H9 (cell line): ENCODE measurements at regions not wholly inside any gene's neighbourhood (a gene's known extent, or its start where the extent isn't known, plus 50 kb on each side); places are given as distances from the start of the nearest gene placed in this dataset.

Experiments used
- DNase-seq: peaks from one replicate; pipeline ENCODE4 v3.0.0-alpha.2; 2017
- H2AFZ ChIP-seq: one replicate; pipeline ENCODE4 v1.6.1; 2013; ENCODE audit warnings: mild to moderate bottlenecking, low read length, control low read depth, moderate library complexity
- H2AK5ac ChIP-seq: 2 replicates; pipeline ENCODE4 v1.6.1; 2013; ENCODE audit warnings: low read length, control low read depth, mixed read lengths; ENCODE audit not compliant: insufficient read length
- H2BK120ac ChIP-seq: one replicate; pipeline ENCODE4 v1.6.1; 2013; ENCODE audit warnings: low read depth, mild to moderate bottlenecking, low read length, control low read depth, inconsistent platforms; ENCODE audit not compliant: poor library complexity, severe bottlenecking
- H2BK12ac ChIP-seq: 2 replicates; pipeline ENCODE4 v1.6.1; 2013; ENCODE audit warnings: low read length, control low read depth, mixed read lengths, low read depth; ENCODE audit not compliant: insufficient read length
- H2BK15ac ChIP-seq: 2 replicates; pipeline ENCODE4 v1.6.1; 2013; ENCODE audit warnings: low read depth, low read length, control low read depth
- H2BK20ac ChIP-seq: one replicate; pipeline ENCODE4 v1.6.1; 2013; ENCODE audit warnings: low read depth, mild to moderate bottlenecking, low read length, control low read depth, inconsistent platforms; ENCODE audit not compliant: poor library complexity, severe bottlenecking
- H2BK5ac ChIP-seq: 2 replicates; pipeline ENCODE4 v1.6.1; 2013; ENCODE audit warnings: low read length, control low read depth, mixed read lengths; ENCODE audit not compliant: insufficient read length
- H3K14ac ChIP-seq: 2 replicates; pipeline ENCODE4 v1.6.1; 2013; ENCODE audit warnings: low read length, control low read depth; ENCODE audit not compliant: insufficient read depth
- H3K18ac ChIP-seq: 2 replicates; pipeline ENCODE4 v1.6.1; 2013; ENCODE audit warnings: low read depth, mild to moderate bottlenecking, mixed read lengths, low read length, control low read depth; ENCODE audit not compliant: insufficient read length
- H3K23ac ChIP-seq: 2 replicates; pipeline ENCODE4 v1.6.1; 2013; ENCODE audit warnings: low read length, control low read depth, mixed read lengths, low read depth; ENCODE audit not compliant: insufficient read length
- H3K23me2 ChIP-seq: 2 replicates; pipeline ENCODE4 v1.6.1; 2013; ENCODE audit warnings: low read depth, mild to moderate bottlenecking, mixed read lengths, low read length, control low read depth; ENCODE audit not compliant: insufficient read length, poor library complexity, severe bottlenecking
- H3K27ac ChIP-seq: 2 replicates; pipeline ENCODE4 v1.5.1; 2013; ENCODE audit warnings: low read length, control low read depth, mixed read lengths, low read depth; ENCODE audit not compliant: insufficient read length
- H3K27me3 ChIP-seq: 2 replicates; pipeline ENCODE4 v1.6.1; 2013; ENCODE audit warnings: low read length, control low read depth, inconsistent platforms; ENCODE audit not compliant: insufficient read depth
- H3K4ac ChIP-seq: 2 replicates; pipeline ENCODE4 v1.6.1; 2013; ENCODE audit warnings: low read depth, mild to moderate bottlenecking, control low read depth, inconsistent platforms, low read length, moderate library complexity
- H3K4me1 ChIP-seq: 2 replicates; pipeline ENCODE4 v1.6.1; 2013; ENCODE audit warnings: low read length, control low read depth, inconsistent platforms; ENCODE audit not compliant: insufficient read depth
- H3K4me2 ChIP-seq: 2 replicates; pipeline ENCODE4 v1.6.1; 2013; ENCODE audit warnings: low read length, control low read depth, mixed read lengths; ENCODE audit not compliant: insufficient read length, insufficient read depth
- H3K56ac ChIP-seq: 2 replicates; pipeline ENCODE4 v1.6.1; 2013; ENCODE audit warnings: low read depth, mild to moderate bottlenecking, mixed read lengths, low read length, control low read depth; ENCODE audit not compliant: insufficient read length
- H3K79me1 ChIP-seq: 2 replicates; pipeline ENCODE4 v1.6.1; 2013; ENCODE audit warnings: low read depth, mild to moderate bottlenecking, moderate library complexity, low read length, control low read depth, inconsistent platforms; ENCODE audit not compliant: insufficient read depth, poor library complexity, severe bottlenecking
- H3K79me2 ChIP-seq: 2 replicates; pipeline ENCODE4 v1.6.1; 2013; ENCODE audit warnings: low read length, control low read depth, inconsistent platforms; ENCODE audit not compliant: insufficient read depth
- H3K9ac ChIP-seq: 2 replicates; pipeline ENCODE4 v1.6.1; 2013; ENCODE audit warnings: low read length, control low read depth, mixed read lengths; ENCODE audit not compliant: insufficient read length; ENCODE audit errors: extremely low read depth
- H3K9me3 ChIP-seq: one replicate; pipeline ENCODE4 v1.6.1; 2013; ENCODE audit warnings: low read depth, low read length, inconsistent platforms; ENCODE audit not compliant: control insufficient read depth
- H3T11ph ChIP-seq: one replicate; pipeline ENCODE4 v1.6.1; 2013; ENCODE audit warnings: mild to moderate bottlenecking, low read length, control low read depth, inconsistent platforms
- H4K20me1 ChIP-seq: one replicate; pipeline ENCODE4 v1.6.1; 2013; ENCODE audit not compliant: control insufficient read depth, insufficient read length, insufficient read depth
- H4K5ac ChIP-seq: 2 replicates; pipeline ENCODE4 v1.6.1; 2013; ENCODE audit warnings: low read depth, mild to moderate bottlenecking, mixed read lengths, low read length, control low read depth; ENCODE audit not compliant: insufficient read length
- H4K8ac ChIP-seq: replicated peaks from 2 replicates; pipeline ENCODE4 v1.6.1; 2013; ENCODE audit warnings: low read length, control low read depth, mixed read lengths, low read depth; ENCODE audit not compliant: insufficient read length
- H4K91ac ChIP-seq: 2 replicates; pipeline ENCODE4 v1.6.1; 2013; ENCODE audit warnings: low read depth, mild to moderate bottlenecking, moderate library complexity, mixed read lengths, low read length, control low read depth; ENCODE audit not compliant: insufficient read length
- H3K27ac Mint-ChIP-seq, 3 experiments: 2 replicates in 2 of 3; 3 replicates in 1 of 3; pipeline ENCODE4 v1.8.0; 2020 to 2021; ENCODE audit warnings: mixed read lengths in 3 of 3, mild to moderate bottlenecking in 1 of 3, moderate library complexity in 1 of 3
- H3K27me3 Mint-ChIP-seq: 2 replicates; pipeline ENCODE4 v1.8.0; 2021; ENCODE audit warnings: low read depth, mild to moderate bottlenecking, moderate library complexity, mixed read lengths
- H3K36me3 Mint-ChIP-seq, 3 experiments: 2 replicates in 2 of 3; 3 replicates in 1 of 3; pipeline ENCODE4 v1.8.0; 2020 to 2021; ENCODE audit warnings: low read depth in 3 of 3, mixed read lengths in 3 of 3; ENCODE audit not compliant: insufficient read depth in 1 of 3
- H3K4me1 Mint-ChIP-seq, 2 experiments: 2 replicates each; pipeline ENCODE4 v1.8.0; 2020; ENCODE audit warnings: mixed read lengths in 2 of 2
- H3K4me3 Mint-ChIP-seq, 2 experiments: 2 replicates in 1 of 2; 3 replicates in 1 of 2; pipeline ENCODE4 v1.8.0; 2020 to 2021; ENCODE audit warnings: mild to moderate bottlenecking in 2 of 2, mixed read lengths in 2 of 2, moderate library complexity in 1 of 2
- H3K9me3 Mint-ChIP-seq, 2 experiments: 2 replicates in 1 of 2; 3 replicates in 1 of 2; pipeline ENCODE4 v1.8.0; 2020; ENCODE audit warnings: mild to moderate bottlenecking in 2 of 2, mixed read lengths in 2 of 2, moderate library complexity in 1 of 2
- CTCF ChIP-seq: fragments of 200-600 bp; sonication (generic); conservative IDR thresholded peaks from 3 replicates; pipeline ENCODE4 v1.8.0; 2021; ENCODE audit warnings: antibody characterized with exemption, mild to moderate bottlenecking

- Histone ChIP-seq H3K4me1 (no peaks in the 10 kb centered on the region; the same call in 1 of the 2 replicates), H2AFZ (no peak overlapping the region), H3K4me2 (no peak overlapping the region), H3K4ac (no peak overlapping the region), H3K9me3 (no peaks in the 10 kb centered on the region), H3K79me1 (no peaks in the 10 kb centered on the region), H3K27ac (no peak overlapping the region), H2BK15ac (no peak overlapping the region), H3K23ac (no peak overlapping the region), H3K9ac (no peak overlapping the region), H3K18ac (no peak overlapping the region), H3K56ac (no peak overlapping the region), H3K23me2 (no peaks in the 10 kb centered on the region), H4K8ac (no peak overlapping the region), H2BK5ac (no peak overlapping the region), H2BK20ac (no peak overlapping the region), H3K27me3 (no peaks in the 10 kb centered on the region), H2AK5ac (no peak overlapping the region), H3T11ph (no peak overlapping the region), H4K5ac (no peak overlapping the region), H4K20me1 (no peaks in the 10 kb centered on the region), H3K79me2 (no peaks in the 10 kb centered on the region), H3K14ac (no peak overlapping the region), H4K91ac (no peak overlapping the region), H2BK12ac (no peak overlapping the region), H2BK120ac (no peak overlapping the region)
- H3K4me1 Mint-ChIP-seq = peaks cover 23 to 25% of the 10 kb centered on the region in 2 experiments
- H3K9me3 Mint-ChIP-seq = no peaks in the 10 kb centered on the region; a peak in 1 of 5 replicates
- H3K27ac Mint-ChIP-seq = 0 out of 7 replicates have a peak overlapping the region, but pooled peaks of 1 of the 3 experiments have one; percentile 0
- H3K36me3 Mint-ChIP-seq = no peaks in the 10 kb centered on the region; a peak in 1 of 7 replicates
- H3K27me3 Mint-ChIP-seq = no peaks in the 10 kb centered on the region; the same call in 1 of the 2 replicates
- DNase-seq = no peak
- no peak overlapping the region for H3K4me3 Mint-ChIP-seq
- TF ChIP-seq CTCF = no peak
Measured at GRCh38 chr7:94088560-94088959, 84.4 kb upstream of the BET1 start.
